ENCODE measurements at regions not wholly inside any gene's neighbourhood (a gene's known extent, or its start where the extent isn't known, plus 50 kb on each side); places are given as distances from the start of the nearest gene placed in this dataset.

- DNase-seq (ENCODE audit: low read depth), result no peak
Observed at GRCh38 chr6:8589941-8590729, 154.8 kb upstream of the SLC35B3 start.

DNA sequence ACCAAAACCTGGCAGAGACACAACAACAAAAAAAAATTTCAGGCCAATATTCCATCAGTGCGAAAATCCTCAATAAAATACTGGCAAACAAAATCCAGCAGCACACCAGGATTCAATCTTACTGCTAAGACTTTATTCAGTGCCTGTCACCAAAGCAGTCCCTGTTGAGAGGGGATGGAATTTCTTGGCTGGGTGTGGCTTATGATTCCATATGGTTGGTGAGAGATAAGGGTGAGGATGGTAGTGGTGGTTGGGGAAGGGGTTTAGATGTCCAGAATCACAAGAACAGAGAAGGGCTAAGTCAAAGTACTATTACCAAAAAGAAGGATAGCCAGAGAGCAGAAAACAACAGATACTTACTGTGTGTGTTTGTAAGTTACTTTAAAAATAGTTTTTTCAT lies 152.8 kb upstream of the SLC35B3 start:
- no peak for DNase-seq (ENCODE audit: low read depth)

DNA sequence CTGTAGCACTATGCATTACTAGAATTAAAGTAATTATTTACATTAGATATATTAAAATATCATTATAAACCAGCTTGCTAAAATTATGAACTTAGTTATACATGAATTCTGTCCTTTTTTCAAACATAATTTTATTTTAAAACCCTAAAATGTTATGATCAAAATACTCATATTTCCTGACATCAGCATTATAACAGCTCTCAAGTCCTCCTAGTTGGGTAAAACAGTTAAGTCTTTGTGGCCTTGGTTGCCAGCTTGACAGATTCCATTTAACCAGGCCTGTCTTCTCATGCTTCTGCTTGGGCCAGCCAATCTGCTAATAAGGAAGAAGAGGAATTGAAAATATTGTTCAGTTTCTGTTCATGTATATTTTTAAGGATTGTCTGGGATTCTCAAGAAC lies 147.9 kb upstream of the SLC35B3 start:
- no peak for DNase-seq (ENCODE audit: low read depth)

DNA sequence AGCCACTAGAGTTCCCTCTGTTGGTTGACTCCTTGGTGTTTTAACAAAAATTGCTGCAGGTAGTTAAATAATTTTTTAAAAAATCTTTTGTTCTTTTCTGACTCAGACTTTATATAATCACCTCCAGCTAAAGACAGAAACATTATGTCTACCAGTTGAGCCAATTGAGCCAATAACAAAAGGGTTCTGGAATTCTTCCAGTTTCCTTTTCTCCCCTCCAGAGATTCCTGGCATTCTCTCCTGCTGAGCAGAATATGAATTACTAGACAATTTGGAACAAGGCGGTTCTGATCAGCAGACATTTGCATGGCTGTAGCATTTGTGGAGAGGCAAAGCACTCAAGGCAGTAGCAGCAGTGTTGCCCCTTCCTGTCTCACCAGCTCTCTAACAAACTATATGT lies 144.0 kb upstream of the SLC35B3 start:
- DNase-seq (ENCODE audit: low read depth), result no peak

GRCh38 chr6:8578006-8578405 lies 142.7 kb upstream of the SLC35B3 start:
- no peak for DNase-seq (ENCODE audit: low read depth)

DNA sequence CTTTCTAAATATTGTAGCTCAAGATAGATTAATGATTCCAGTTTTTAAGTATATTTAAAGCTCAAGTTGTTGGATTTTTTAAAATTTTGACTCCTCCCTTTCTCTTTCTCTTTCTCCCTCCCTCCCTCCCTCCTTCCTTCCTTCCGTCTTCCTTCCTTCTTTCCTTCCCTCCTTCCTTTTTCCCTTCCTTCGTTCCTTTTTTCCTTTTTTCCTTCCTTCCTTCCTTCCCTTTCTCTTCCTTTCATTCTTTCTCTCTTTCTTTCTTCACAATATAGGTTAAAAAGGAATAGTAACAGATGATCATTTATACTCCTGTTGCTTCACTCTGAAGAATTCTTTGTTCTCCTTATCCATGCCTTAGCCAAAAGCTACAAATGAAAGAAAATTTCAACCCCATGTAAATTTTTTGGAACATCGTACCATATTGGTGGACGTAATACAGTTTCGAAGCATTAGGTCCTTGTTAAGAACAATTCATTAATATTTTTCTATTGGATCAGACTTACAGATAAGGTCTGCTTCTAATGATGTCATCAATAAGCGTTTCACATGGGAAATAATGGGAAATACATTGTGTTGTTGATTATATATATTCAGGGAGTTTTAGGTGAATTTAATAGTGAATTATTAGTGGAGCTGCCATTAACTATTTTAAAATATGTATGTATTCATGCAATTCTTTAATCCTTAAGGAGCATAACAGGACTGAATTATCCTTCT lies 139.6 kb upstream of the SLC35B3 start:
- no peak for DNase-seq (ENCODE audit: low read depth)

DNA sequence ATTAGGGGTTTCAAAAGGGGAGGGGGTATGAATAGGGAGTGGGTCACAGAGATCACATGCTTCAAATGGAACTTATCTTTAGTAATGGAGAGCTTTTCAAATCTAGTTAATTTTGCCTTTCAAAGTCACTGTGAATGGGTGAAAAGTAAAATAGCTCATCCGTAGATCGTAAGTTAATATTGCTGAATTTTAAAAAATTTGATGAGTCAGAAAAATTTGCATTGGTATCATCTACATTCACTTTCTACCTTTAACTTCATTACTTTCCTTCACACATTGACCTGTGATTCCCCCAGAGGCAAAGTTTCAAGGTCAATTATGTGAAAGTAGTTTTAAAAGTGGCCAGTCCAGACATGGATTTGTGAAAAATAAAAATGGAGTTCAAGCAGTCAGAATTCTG lies 139.0 kb upstream of the SLC35B3 start:
- DNase-seq (ENCODE audit: low read depth), result no peak

DNA sequence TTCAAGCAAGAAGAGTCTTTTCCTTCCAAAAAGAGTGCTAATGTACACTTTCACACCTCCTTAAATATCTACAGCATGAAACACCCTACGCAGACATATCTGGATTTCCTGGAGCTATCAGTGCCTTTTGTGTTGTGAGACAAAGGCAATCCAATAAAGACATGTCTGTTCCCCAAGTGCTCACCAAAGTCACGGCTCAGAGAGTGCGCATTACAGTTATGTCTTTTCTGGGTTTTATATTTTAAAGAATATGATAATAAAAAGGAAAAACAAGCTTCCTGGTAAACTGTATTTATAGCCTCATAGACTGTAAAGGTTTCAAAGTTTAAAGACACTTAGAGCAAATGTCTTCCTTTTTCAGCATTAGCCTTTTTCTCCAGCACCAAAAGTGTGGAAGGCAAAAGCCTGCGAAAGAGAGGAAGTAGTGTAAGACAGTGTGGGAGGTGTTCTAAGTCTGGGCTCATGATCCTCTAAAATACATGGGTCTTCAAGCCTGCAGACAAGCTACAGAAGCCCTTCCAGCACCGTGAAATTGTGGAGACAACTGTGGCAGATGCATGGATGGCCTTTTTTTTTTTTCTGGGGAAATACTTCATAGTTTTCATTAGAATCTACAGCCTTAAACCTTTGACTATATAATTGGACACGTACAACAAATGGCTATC lies 135.0 kb upstream of the SLC35B3 start:
- DNase-seq (ENCODE audit: low read depth), result no peak

- DNase-seq (ENCODE audit: low read depth), result no peak
Observed at GRCh38 chr6:8562125-8562524, 126.8 kb upstream of the SLC35B3 start.

DNA sequence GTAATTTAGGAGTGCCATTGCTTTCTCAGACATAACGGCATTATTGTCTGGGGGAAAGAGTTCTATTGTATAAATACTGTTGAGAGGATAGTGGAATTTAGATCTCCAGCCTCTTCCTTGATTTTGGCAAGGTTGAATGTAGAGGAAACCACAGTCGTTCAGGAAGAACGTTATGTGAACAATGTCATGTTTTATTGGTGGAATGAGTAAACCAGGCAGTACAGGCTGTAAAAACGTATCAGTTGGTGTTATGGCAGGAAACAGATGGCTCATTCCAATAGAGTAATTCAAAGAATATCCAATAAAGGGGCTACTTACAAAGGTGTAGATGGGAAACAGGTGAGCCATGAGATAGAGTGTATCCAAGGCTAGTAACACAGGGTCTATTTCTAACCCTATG lies 123.6 kb upstream of the SLC35B3 start:
- no peak for DNase-seq (ENCODE audit: low read depth)

- DNase-seq (ENCODE audit: low read depth), result no peak
Observed at GRCh38 chr6:8557014-8557748, 121.8 kb upstream of the SLC35B3 start.

- DNase-seq (ENCODE audit: low read depth), result peak; percentile 18
Observed at GRCh38 chr6:8556370-8557013, 121.1 kb upstream of the SLC35B3 start.

DNA sequence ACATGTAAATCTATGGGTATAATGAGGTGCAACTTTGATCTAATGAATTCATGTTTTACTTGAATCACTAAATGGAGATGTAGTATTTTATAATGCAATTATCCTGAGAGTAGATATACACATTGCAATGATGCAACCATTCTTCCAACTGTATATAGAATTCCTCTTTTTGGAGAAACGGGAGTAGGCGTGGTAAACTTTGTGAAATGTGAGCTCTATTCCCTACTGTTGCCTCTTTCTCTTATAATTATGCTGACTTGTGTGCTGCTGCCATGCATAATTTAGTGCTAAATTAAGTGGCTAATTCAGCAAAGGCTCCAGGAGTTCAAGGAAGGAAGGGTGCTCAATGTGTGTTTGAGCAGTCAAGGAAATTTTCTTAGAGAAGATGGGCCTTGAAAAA lies 116.6 kb upstream of the SLC35B3 start:
- no peak for DNase-seq (ENCODE audit: low read depth)

DNA sequence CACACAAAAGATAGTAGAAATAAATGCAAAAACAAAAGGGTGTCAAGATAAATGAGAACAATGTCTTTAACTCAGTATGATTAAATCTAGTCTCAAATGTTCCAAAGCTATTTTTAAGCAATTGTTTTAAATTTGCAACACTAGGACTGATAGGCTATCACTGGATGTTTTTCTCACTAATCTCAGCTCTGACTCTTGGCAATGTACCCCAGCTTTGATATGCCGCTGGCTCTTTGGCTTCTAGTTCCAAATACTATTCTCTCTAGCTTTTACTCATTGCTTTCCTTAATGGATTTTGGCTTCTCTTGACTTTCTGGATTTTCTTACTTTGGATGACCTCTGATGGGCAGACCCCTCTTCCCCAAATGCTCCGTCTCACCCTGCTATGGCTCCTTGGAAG lies 116.0 kb upstream of the SLC35B3 start:
- no peak for DNase-seq (ENCODE audit: low read depth)

- no peak for DNase-seq (ENCODE audit: low read depth)
Observed at GRCh38 chr6:8549074-8549790, 113.9 kb upstream of the SLC35B3 start.

- no peak for DNase-seq (ENCODE audit: low read depth)
Observed at GRCh38 chr6:8546496-8546895, 111.2 kb upstream of the SLC35B3 start.

- no peak for DNase-seq (ENCODE audit: low read depth)
Observed at GRCh38 chr6:8545336-8545735, 110.0 kb upstream of the SLC35B3 start.

DNA sequence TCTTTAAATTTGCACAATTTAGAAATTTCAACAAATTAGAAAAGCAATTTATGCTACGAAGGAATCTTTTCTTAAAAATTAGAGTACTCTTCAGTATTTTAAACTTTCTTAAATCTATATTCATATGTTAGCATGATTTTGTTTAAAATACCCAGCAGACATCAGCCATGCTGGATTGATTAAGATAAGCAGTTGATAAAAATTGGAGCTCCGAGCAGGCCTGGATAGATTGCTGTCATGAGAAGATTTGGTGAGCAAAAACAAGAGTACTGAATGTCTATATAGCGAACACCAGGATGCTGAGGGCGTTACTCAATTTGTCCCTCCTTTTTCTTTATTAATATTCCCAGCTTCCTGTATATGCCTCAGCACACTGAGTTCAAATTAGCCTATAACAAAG lies 108.4 kb upstream of the SLC35B3 start:
- DNase-seq (ENCODE audit: low read depth), result no peak

DNA sequence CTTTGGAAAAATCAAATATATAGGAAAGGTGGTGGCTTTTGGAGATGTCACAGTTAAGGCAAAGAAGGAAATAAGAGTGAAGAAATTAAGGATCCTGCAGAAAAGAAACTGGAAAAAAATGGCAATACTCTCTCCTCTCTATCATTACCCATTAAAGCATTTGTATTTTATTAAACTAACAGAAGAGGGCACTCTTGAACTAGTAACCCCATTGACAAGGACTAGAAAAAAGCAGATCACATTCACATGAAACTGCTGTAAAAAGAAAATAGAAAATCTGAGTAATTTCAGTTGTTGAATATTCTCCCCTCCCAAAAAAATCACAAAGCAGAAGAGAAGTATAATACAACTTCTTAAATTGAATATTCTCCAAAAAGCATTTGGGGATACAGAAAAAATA lies 104.1 kb upstream of the SLC35B3 start:
- DNase-seq (ENCODE audit: low read depth), result no peak

- no peak for DNase-seq (ENCODE audit: low read depth)
Observed at GRCh38 chr6:8536122-8536521, 100.8 kb upstream of the SLC35B3 start.

DNA sequence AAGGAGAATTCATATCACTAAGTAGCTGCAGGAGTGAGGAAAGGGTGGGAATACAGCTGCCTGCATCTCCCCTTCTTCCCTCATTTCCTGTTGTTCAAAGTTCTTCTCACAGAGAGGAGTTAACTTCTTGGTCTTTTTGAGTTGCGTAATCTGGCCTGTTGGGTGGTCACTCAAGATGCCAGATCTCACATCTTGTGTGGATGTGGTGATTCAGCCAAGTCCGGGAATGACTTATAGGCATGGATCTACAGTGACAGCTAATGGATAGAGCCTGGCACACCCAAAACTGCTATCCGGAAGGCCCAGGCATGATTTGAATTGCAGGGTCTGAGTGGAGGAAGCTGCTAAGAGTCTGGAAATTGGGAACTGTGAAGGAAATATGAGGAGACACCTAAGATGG lies 100.2 kb upstream of the SLC35B3 start:
- DNase-seq (ENCODE audit: low read depth), result no peak
